ENCODE measurements at regions not wholly inside any gene's neighbourhood (a gene's known extent, or its start where the extent isn't known, plus 50 kb on each side); places are given as distances from the start of the nearest gene placed in this dataset.

- Histone ChIP-seq H3K27me3 (ENCODE audit: insufficient read depth, low read length, poor library complexity) (no peaks in the 10 kb centered on the region), H4K20me1 (ENCODE audit: insufficient read depth, low read length) (no peaks in the 10 kb centered on the region), H3K79me2 (ENCODE audit: insufficient read depth, low read length) (no peaks in the 10 kb centered on the region), H3K4me1 (ENCODE audit: insufficient read depth, low read length) (no peaks in the 10 kb centered on the region), H3K36me3 (ENCODE audit: insufficient read depth, low read length) (no peaks in the 10 kb centered on the region), H3K9me3 (ENCODE audit: insufficient read depth, low read length, severe bottlenecking) (peaks cover 7% of the 10 kb centered on the region), H3K9ac (ENCODE audit: low read depth, low read length) (no peak overlapping the region), H3K4me2 (ENCODE audit: insufficient read depth, low read length) (no peak overlapping the region), H3K4me3 (ENCODE audit: low read depth in 1 of 2, low read length in 2 of 2) (no peak overlapping the region), H2AFZ (ENCODE audit: low read depth, low read length) (no peak overlapping the region), H3K27ac (ENCODE audit: low read length) (no peak overlapping the region)
- TF ChIP-seq EZH2 (IDR thresholded peaks at IDR 0.05; ENCODE audit: borderline replicate concordance, low read depth, low read length, severe bottlenecking) (no peak), CTCF (IDR thresholded peaks at IDR 0.05; ENCODE audit: borderline replicate concordance, extremely low read depth, low read length, poor library complexity, severe bottlenecking) (no peak)
- no peak for DNase-seq
- no peak for ATAC-seq (ENCODE audit: insufficient read depth, low read depth)
These were observed 162.7 kb upstream of the MRPS30 start for GRCh38 chr5:44646016-44646415.

- H3K27ac ChIP-seq (ENCODE audit: low read length), result no peak overlapping the region
- no peak overlapping the region for H3K4me3 ChIP-seq (ENCODE audit: low read depth in 1 of 2, low read length in 2 of 2)
- no peaks in the 10 kb centered on the region for H3K27me3 ChIP-seq (ENCODE audit: insufficient read depth, low read length, poor library complexity)
- no peak overlapping the region for H3K4me2 ChIP-seq (ENCODE audit: insufficient read depth, low read length)
- ATAC-seq (ENCODE audit: insufficient read depth, low read depth) (no peak), DNase-seq (no peak)
- no peaks in the 10 kb centered on the region for H3K36me3 ChIP-seq (ENCODE audit: insufficient read depth, low read length)
- H3K79me2 ChIP-seq (ENCODE audit: insufficient read depth, low read length), result no peaks in the 10 kb centered on the region
- no peak overlapping the region for H3K9ac ChIP-seq (ENCODE audit: low read depth, low read length)
- H3K9me3 ChIP-seq (ENCODE audit: insufficient read depth, low read length, severe bottlenecking), result peaks cover 7% of the 10 kb centered on the region
- no peak overlapping the region for H2AFZ ChIP-seq (ENCODE audit: low read depth, low read length)
- no peaks in the 10 kb centered on the region for H3K4me1 ChIP-seq (ENCODE audit: insufficient read depth, low read length)
- TF ChIP-seq CTCF (IDR thresholded peaks at IDR 0.05; ENCODE audit: borderline replicate concordance, extremely low read depth, low read length, poor library complexity, severe bottlenecking) (no peak), EZH2 (IDR thresholded peaks at IDR 0.05; ENCODE audit: borderline replicate concordance, low read depth, low read length, severe bottlenecking) (no peak)
- no peaks in the 10 kb centered on the region for H4K20me1 ChIP-seq (ENCODE audit: insufficient read depth, low read length)
These were observed 163.2 kb upstream of the MRPS30 start for GRCh38 chr5:44645502-44645901.

- H3K79me2 ChIP-seq (ENCODE audit: insufficient read depth, low read length), result no peaks in the 10 kb centered on the region
- TF ChIP-seq CTCF (IDR thresholded peaks at IDR 0.05; ENCODE audit: borderline replicate concordance, extremely low read depth, low read length, poor library complexity, severe bottlenecking) (no peak), EZH2 (IDR thresholded peaks at IDR 0.05; ENCODE audit: borderline replicate concordance, low read depth, low read length, severe bottlenecking) (no peak)
These were observed 164.1 kb upstream of the MRPS30 start for GRCh38 chr5:44644628-44645027.

GRCh38 chr5:44641820-44642219 lies 166.9 kb upstream of the MRPS30 start:
- TF ChIP-seq EZH2 (IDR thresholded peaks at IDR 0.05; ENCODE audit: borderline replicate concordance, low read depth, low read length, severe bottlenecking), result no peak
- TF ChIP-seq CTCF (IDR thresholded peaks at IDR 0.05; ENCODE audit: borderline replicate concordance, extremely low read depth, low read length, poor library complexity, severe bottlenecking), result no peak
- H4K20me1 ChIP-seq (ENCODE audit: insufficient read depth, low read length), result no peaks in the 10 kb centered on the region
- no peaks in the 10 kb centered on the region for H3K36me3 ChIP-seq (ENCODE audit: insufficient read depth, low read length)
- H3K27me3 ChIP-seq (ENCODE audit: insufficient read depth, low read length, poor library complexity), result no peaks in the 10 kb centered on the region
- H3K9me3 ChIP-seq (ENCODE audit: insufficient read depth, low read length, severe bottlenecking), result peaks cover 7% of the 10 kb centered on the region
- ATAC-seq (ENCODE audit: insufficient read depth, low read depth) (no peak), DNase-seq (no peak)
- H3K4me1 ChIP-seq (ENCODE audit: insufficient read depth, low read length), result no peaks in the 10 kb centered on the region
- H3K4me3 ChIP-seq (ENCODE audit: low read depth in 1 of 2, low read length in 2 of 2), result no peak overlapping the region
- H2AFZ ChIP-seq (ENCODE audit: low read depth, low read length), result no peak overlapping the region
- no peak overlapping the region for H3K27ac ChIP-seq (ENCODE audit: low read length)
- H3K9ac ChIP-seq (ENCODE audit: low read depth, low read length), result no peak overlapping the region
- no peak overlapping the region for H3K4me2 ChIP-seq (ENCODE audit: insufficient read depth, low read length)
- no peaks in the 10 kb centered on the region for H3K79me2 ChIP-seq (ENCODE audit: insufficient read depth, low read length)

More at GRCh38 chr5:44644628-44645027, 164.1 kb upstream of the MRPS30 start:
- DNase-seq (no peak), ATAC-seq (ENCODE audit: insufficient read depth, low read depth) (no peak)
- Histone ChIP-seq H4K20me1 (ENCODE audit: insufficient read depth, low read length) (no peaks in the 10 kb centered on the region), H3K9me3 (ENCODE audit: insufficient read depth, low read length, severe bottlenecking) (peaks cover 7% of the 10 kb centered on the region), H3K9ac (ENCODE audit: low read depth, low read length) (no peak overlapping the region), H3K27me3 (ENCODE audit: insufficient read depth, low read length, poor library complexity) (no peaks in the 10 kb centered on the region), H3K27ac (ENCODE audit: low read length) (no peak overlapping the region), H2AFZ (ENCODE audit: low read depth, low read length) (no peak overlapping the region), H3K4me3 (ENCODE audit: low read depth in 1 of 2, low read length in 2 of 2) (no peak overlapping the region), H3K4me2 (ENCODE audit: insufficient read depth, low read length) (no peak overlapping the region), H3K4me1 (ENCODE audit: insufficient read depth, low read length) (no peaks in the 10 kb centered on the region), H3K36me3 (ENCODE audit: insufficient read depth, low read length) (no peaks in the 10 kb centered on the region)
